AG04449 (cell line): ENCODE measurements at regions not wholly inside any gene's neighbourhood (a gene's known extent, or its start where the extent isn't known, plus 50 kb on each side); places are given as distances from the start of the nearest gene placed in this dataset.

Source experiments
- CTCF ChIA-PET: fragments of 350-600 bp; formaldehyde crosslinking; extraction: SDS; loops from one replicate; lab custom pipeline; 2021; ENCODE audit warnings: antibody characterized with exemption; lab: Yijun Ruan, JAX
- POLR2A ChIA-PET: fragments of 400-600, 350-600 bp; formaldehyde crosslinking; extraction: SDS; loops from one replicate; lab custom pipeline; 2020; ENCODE audit warnings: antibody characterized with exemption, inconsistent platforms; lab: Yijun Ruan, JAX
- DNase-seq: peaks from one replicate; pipeline ENCODE4 v3.0.0-alpha.2; 2010; ENCODE audit warnings: low read depth, low spot score
- H3K4me3 ChIP-seq: 2 replicates; pipeline ENCODE4 v1.5.1; 2011; ENCODE audit warnings: low read depth, mild to moderate bottlenecking, control low read depth, low read length
- TF ChIP-seq, protein P1 (sequence below): IDR thresholded peaks from one replicate; pipeline ENCODE4 v1.5.1; 2011; ENCODE audit warnings: mild to moderate bottlenecking, moderate library complexity, low read length, control low read depth, inconsistent platforms; ENCODE audit not compliant: insufficient read depth; ENCODE audit errors: missing control alignments

DNA sequence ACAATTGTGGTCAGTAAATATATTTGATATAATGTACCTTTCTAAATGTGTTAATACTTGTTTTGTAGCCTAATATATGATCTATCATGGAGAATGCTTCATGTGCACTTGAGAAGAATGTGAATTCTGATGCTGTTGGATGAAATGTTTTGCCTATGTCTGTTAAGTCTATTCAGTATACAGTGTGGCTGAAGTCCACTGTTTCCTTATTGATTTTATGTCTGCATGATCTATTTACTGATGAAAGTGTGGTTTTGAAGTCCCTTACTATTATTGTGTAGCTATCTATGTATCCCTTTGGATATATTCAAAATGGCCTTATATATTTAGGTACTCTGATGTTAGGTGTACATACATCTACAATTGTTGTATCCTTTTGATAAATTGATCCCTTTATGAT lies 515.8 kb upstream of the EPHA5 start:
- CTCF ChIA-PET = no interaction called here

DNA sequence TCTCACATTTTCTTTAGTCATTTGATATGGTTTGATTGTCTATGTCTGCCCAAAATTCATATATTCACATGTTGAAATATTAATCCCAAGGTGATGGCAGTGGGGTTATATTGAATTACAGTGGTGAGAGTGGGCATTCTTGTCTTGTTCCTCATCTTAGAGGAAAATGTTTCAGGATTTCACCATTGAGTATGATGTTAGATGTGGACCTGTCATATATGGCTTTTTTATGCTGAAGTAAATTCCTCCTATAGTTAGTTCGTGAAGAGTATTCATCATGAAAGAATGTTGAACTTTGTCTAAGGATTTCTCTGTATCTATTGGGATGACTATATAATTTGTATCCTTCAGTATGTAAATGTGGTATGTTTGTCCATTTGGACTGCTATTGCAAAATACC lies 512.3 kb upstream of the EPHA5 start:
- no peak overlapping the region for H3K4me3 ChIP-seq
- DNase-seq = no peak
- POLR2A ChIA-PET = no interaction called here
- CTCF ChIA-PET = no interaction called here
- TF ChIP-seq, protein P1, sequence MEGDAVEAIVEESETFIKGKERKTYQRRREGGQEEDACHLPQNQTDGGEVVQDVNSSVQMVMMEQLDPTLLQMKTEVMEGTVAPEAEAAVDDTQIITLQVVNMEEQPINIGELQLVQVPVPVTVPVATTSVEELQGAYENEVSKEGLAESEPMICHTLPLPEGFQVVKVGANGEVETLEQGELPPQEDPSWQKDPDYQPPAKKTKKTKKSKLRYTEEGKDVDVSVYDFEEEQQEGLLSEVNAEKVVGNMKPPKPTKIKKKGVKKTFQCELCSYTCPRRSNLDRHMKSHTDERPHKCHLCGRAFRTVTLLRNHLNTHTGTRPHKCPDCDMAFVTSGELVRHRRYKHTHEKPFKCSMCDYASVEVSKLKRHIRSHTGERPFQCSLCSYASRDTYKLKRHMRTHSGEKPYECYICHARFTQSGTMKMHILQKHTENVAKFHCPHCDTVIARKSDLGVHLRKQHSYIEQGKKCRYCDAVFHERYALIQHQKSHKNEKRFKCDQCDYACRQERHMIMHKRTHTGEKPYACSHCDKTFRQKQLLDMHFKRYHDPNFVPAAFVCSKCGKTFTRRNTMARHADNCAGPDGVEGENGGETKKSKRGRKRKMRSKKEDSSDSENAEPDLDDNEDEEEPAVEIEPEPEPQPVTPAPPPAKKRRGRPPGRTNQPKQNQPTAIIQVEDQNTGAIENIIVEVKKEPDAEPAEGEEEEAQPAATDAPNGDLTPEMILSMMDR = no peak

More for the DNA sequence above, 515.8 kb upstream of the EPHA5 start:
- no peak for DNase-seq
- TF ChIP-seq, protein P1 = no peak
- POLR2A ChIA-PET = no interaction called here
- H3K4me3 ChIP-seq = no peak overlapping the region

DNA sequence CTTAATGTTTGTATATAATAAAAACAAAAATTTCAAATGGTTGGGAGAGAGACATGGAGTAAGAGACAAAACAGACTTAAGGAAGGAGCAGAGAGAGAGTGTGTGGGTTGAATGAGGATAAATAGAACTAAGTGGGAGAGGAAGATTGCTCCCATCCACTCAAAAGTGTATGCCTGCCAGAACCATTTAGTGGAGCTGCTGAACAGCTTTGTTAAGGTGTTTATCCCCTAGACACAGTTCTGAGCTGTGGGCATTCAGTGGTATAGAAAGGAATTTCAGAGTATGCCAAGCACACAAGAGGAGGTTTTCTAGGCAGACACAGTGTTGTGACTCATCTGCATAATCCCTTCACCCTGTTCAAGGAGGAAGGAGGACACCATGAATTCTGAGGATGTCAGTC lies 508.6 kb upstream of the EPHA5 start:
- H3K4me3 ChIP-seq = no peak overlapping the region
- ChIA-PET CTCF (no interaction called here), POLR2A (no interaction called here)
- DNase-seq = no peak
- TF ChIP-seq, protein P1 = no peak

DNA sequence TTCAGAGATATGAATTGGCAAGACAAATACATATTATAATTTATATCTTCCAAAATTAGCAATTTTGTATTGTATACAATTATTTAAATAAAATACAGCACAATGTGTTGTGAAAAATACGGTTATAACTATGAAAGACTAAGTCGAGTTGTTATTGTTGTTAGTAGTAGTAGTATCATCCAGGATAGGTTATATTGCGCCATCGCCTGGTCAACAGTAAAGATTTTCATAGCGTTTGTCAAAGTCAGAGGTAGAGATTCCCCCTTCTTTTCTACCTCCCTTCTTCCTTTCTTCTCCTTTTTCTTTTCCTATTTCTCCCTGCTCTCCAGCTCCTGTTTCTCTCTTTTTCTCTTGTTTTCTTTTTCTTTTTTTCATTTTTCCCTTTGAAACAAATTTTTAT lies 499.1 kb upstream of the EPHA5 start:
- DNase-seq = no peak
- ChIA-PET POLR2A (no interaction called here), CTCF (no interaction called here)
- H3K4me3 ChIP-seq = no peak overlapping the region
- TF ChIP-seq, protein P1 = no peak

DNA sequence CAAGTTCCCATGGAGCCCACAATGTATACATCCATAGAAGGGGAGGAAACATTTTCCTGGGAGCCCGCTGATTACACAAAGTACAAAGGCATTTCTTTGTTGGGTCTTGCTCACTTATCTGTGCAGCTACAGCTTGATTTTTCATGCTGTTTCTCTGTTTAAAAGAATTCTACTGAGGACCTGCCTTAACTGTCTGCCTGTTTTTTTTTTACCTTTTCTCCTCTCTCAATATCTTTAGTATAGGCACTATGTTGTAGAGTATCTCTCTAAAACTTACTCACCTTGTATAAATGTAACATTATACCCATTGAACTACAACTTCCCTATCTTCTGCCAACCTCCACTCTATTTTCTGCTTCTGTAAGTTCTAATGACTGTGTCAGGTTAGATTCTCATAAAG lies 494.6 kb upstream of the EPHA5 start:
- TF ChIP-seq, protein P1 = no peak
- ChIA-PET POLR2A (no interaction called here), CTCF (no interaction called here)

DNA sequence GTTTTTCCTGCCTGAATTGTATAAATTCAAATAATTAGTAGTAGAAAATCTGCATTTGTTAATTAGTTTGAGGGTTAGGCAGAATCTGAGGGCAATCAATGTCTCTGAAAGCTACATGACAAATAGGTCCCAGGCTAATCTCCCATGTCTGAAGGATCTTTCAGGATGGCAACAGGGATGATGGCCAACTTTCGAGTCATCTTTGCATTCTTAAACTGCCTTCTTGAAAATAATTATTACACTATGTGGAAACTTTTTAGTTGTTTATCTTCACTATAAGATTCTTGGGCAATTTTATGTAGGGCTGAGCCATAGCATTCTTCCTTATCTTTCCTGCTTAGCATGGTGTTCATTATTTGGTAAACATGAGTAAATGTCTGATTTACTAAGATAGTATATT lies 490.3 kb upstream of the EPHA5 start:
- ChIA-PET POLR2A (no interaction called here), CTCF (no interaction called here)
- no peak for DNase-seq
- TF ChIP-seq, protein P1 = no peak
- no peak overlapping the region for H3K4me3 ChIP-seq

More for the DNA sequence above, 494.6 kb upstream of the EPHA5 start:
- H3K4me3 ChIP-seq = no peak overlapping the region
- no peak for DNase-seq

DNA sequence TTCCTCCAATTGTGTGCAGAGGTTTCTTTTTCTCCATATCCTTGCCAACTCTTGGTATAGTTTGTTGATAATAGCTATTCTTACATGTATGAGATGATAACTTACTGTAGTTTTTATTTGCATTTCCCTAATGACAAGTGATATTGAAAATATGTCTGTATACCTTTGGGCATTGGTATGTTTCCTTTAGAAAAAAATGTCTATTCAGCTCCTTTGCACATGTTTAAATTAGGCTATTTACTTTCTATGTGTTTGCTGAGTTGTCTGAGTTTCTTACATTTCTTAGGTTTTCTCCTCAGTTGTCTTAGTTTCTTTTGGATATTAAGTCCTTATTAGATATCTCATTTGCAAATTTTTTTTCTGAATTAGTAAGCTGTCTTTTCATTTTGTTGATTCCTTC lies 487.3 kb upstream of the EPHA5 start:
- no peak for DNase-seq
- TF ChIP-seq, protein P1 = no peak
- ChIA-PET CTCF (interaction anchor here (0.7 kb wide), 1 partner anchor 11 kb away, joined by 3 read pairs; no protein-coding TSS in a partner anchor), POLR2A (no interaction called here)
- H3K4me3 ChIP-seq = no peak overlapping the region
